HS-5 (cell line): ENCODE measurements at regions not wholly inside any gene's neighbourhood (a gene's known extent, or its start where the extent isn't known, plus 50 kb on each side); places are given as distances from the start of the nearest gene placed in this dataset.
"Not testable (repeated sequence)": the region's sequence is repeated elsewhere in the genome, so short reads cannot be mapped to it uniquely, and the experiment has no call there.

Source experiments
- DNase-seq: peaks from one replicate; pipeline ENCODE4 v3.0.0-alpha.2; 2012; ENCODE audit warnings: low read depth

DNA sequence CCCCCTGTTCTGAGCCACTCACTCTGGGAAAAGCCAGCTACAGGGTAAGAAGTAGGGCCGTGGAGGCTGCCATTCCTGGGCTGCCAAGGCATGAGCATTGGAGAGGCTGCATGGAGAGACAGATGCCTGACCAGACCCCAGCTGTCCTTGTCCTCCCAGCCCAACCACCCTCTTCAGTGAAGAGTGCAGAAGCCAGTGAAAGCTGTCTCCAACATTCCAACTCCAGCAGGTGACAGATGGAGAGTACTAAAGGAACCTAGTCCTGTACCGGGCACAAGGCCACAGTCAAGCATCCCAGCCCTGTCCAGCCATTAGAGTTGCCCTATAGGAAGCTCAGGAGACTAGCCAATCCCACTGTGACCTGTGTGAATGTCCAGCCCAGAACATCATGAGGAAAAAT lies 165.1 kb downstream of the DIRAS2 start:
- no peak for DNase-seq

DNA sequence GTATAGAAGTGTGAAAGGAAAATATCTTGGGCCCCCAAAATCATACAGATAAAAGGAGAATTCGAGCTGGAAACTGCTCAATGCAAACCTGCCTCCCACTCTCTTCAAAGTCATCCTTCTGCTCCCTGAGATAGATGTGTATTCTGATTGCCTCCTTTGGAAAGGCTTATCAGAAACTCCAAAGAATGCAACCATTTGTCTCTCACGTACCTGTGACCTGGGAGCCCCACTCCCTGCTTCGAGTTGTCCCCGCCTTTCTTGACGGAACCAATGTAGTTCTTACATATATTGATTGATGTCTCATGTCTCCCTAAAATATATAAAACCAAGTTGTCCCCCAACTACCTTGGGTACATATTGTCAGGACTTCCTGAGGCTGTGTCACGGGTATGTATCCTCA lies 163.8 kb downstream of the DIRAS2 start:
- DNase-seq: no peak

DNA sequence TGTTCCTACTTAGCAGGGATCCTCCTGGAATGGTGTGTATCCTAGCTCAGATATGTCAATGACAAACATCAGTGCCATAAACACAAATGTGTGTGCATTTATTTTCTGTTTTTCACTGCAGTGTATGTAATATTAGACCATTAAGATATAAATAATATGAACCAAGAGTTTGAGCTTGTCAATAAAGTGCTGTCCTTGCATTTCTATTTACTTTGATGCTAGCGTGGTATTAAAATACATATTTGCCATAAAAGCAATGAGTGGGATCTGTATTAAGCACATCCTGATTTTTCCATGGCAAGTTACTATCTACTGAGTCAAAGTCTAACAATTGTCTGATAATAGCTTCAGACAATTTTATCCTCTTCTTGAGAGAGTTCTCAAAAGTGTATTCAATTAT lies 157.6 kb downstream of the DIRAS2 start:
- no peak for DNase-seq

DNA sequence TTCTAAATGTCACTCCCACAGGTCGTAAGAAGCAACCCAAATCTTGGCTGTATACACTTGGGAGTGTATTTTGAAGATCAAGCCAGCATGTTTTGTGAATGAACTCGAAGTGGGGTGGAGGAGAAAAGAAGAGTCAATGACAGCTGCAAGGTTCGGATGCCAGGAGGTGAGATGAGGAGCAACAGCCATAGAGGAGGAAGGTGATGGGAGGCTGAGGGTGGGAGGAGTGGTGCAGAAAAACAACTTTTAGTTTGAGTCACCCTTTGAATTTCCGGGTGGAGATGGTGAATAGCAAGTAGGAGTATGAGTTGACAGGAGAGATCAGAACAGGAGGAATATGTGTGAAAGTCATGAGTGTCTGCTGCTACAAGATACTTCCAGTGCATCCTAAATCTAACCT lies 153.6 kb downstream of the DIRAS2 start:
- no peak for DNase-seq

DNA sequence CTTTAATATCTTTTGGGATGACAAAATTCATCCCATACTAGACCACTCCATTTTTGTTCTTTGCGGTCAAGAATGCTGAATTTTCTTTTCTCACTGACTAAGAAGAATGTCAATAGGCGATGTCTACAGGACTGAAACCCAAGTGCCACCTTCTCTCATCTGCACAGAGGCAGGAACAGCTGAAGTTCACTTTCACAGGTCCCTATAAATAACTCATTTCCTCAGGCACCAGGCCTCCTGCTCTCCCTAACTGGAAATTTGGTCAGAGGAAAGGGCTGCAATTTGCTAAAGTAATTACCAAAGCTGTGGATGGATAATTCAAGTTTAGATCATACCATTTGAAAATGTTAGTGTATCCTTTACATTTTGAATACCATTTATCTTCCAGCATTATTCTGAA lies 142.9 kb downstream of the DIRAS2 start:
- no peak for DNase-seq

DNA sequence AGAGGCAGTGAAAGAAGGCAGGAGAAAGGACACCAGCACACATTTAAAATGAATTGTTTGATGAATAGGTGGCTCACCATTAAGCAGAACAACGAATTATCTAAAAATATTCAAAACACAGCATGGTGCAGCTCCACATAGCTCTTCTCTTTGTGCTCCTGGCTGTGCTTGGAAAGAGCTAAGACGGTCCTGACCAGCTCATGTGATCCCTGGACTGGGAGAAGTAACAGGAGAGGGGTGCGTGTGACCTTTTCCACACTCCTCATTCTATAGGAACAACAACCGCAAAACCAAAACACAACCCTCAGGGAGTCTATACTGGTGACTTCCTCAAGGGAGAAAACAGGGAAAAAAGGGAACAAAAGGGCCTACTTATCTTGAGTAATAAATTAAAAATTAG lies 140.5 kb downstream of the DIRAS2 start:
- no peak for DNase-seq

DNA sequence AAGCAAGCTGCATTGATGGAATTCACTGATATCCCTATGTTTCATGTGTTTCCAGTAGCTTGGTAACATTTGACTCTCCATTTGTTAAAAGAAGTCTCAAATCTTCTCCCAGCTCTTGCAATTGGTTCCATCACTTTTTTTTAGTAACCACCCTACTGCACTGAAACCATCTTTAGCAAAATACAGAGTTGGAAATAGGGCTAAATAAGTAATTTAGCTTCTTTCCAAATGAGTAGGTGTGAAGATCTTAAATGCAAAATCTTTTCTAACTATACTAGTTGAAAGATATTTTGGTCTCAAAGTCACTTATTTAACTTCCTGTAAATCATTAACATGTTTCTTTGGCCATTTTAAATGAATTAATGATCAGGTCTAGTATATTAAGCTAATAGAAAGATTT lies 138.1 kb downstream of the DIRAS2 start:
- no peak for DNase-seq

DNA sequence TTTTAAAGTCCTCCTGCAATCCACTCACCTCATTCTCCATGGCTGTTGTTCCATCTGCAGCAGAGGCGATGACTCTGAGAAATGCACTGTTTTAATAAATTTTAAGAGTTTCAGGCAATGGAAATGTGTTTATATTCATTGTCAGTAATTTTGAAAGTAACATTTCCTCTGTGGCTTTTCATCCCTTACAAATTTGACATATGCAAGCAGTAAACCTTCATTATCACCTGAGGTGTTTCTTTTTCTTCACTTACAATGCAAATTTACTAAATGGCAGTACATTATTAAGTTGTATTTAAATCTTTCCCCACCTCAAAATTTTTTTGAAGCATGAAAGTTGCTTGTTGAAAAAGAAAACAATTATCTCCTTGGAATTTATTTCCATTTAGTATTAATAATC lies 136.9 kb downstream of the DIRAS2 start:
- no peak for DNase-seq

DNA sequence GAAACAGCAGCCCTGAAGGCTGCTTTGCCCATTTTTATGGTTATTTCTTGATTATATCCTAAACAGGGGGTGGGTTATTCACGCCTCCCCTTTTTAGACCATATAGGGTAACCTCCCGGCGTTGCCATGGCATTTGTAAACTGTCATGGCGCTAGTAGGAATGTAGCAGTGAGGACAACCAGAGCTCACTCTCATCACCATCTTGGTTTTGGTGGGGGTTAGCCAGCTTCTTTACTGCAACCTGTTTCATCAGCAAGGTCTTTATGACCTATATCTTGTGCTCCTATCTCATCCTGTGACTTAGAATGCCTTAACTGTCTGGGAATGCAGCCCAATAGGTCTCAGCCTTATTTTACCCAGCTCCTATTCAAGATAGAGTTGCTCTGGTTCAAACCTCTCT lies 136.2 kb downstream of the DIRAS2 start:
- DNase-seq: not testable (repeated sequence)

DNA sequence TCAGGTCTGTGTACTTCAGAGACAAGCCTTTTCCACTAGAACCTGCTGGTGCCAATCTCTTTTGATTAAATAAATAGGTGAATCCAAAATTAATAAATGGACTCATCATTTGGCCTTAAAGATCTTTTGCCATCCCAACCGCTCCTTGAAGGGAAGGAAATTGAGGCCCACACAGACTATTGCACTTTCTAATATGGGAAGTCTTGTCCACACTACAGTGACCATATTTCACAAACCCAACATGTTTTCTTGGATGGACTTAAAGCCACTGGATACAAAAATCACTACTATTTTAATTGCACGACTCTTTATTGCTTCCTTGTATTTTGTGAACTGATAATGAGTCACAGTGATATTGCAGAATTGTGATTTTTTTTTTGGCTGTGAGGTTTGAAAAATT lies 135.0 kb downstream of the DIRAS2 start:
- no peak for DNase-seq

DNA sequence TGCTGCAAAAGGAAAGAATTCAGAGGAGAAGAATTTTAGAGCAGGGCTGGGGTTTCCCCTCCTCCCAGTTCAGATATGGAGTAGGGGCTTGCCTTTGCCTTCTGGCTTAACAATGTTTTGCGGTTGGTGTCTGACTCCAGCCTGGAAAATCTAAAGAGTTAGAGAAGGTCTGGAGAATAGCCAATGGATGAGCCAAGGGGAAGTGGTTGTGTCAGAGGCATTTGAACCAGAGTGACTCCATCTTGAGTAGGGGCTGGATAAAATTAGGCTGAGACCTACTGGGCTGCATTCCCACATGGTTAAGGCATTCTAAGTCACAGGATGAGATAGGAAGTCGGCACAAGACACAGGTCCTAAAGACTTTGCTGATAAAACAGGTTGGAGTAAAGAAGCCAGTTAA lies 133.7 kb downstream of the DIRAS2 start:
- DNase-seq: no peak

DNA sequence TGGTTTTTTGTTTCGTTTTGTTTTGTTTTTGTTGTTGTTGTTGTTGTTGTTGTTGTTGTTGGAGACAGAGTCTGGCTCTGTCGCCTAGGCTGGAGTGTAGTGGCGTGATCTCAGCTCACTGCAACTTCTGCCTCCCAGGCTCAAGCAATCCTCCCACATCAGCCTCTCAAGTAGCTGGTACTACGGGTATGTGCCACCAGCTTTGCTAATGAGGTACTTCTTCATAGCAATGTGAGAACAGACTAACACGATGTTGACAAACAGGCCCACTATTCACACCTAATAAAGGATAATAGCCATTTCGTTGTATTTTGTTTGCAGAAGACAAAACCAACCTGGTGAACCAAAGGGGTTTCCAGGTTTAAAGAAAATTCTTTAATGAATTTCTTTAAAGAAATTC lies 130.9 kb downstream of the DIRAS2 start:
- no peak for DNase-seq

DNA sequence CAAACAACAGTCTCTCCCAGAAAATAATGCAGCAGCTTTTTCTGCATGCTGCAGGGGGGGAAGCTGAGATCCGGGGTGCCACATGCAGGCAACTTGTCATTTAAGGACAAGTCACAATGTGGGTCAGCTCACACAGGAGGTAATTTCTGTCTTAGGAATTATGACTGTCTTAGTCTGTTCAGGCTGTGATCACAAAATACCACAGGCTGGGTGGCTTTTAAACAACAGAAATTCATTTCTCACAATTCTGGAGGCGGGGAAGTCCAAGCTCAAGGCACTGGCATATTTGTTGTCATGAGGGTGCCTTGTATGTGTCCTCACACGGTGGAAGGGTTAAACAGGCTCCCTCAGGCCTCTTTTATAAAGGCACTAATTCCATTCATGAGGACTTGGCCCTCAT lies 127.7 kb downstream of the DIRAS2 start:
- DNase-seq: no peak

DNA sequence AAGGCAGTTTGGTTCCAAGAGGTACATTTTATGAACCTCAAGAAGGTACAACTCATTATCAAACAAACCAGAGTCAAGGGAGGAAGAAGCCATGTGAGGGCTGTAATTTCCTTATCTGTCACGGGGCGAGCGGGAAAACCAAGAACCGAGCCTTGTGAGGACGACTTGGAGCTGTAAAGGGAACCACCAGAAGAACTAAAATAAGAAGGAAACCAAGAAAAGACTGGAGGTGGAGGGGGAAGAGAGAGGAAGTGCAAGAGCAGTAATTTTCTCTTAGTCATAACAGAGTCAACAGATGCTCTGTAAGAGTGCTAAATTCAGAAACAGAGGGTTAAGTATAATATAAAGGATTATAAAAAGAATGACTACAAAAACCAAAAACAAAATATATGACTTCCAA lies 127.1 kb downstream of the DIRAS2 start:
- no peak for DNase-seq

DNA sequence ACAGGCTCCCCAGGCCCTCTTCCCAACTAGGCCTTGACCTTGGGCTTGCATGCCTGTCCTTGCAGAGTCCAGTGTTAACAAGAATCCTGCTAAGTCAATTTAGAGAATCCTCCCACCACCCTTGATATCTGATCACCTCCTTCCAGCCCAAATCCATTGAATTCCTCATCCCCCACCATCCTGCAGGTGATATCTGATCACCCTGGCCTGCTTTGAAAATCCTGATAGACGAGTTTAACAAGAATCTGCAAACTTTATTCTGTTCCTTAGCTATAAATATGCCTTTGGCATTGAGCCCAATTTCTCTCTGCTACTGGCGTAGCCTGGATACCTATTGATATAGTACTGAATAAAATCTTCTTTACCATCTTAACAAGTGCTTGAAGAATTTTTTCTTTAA lies 125.5 kb downstream of the DIRAS2 start:
- DNase-seq: no peak

DNA sequence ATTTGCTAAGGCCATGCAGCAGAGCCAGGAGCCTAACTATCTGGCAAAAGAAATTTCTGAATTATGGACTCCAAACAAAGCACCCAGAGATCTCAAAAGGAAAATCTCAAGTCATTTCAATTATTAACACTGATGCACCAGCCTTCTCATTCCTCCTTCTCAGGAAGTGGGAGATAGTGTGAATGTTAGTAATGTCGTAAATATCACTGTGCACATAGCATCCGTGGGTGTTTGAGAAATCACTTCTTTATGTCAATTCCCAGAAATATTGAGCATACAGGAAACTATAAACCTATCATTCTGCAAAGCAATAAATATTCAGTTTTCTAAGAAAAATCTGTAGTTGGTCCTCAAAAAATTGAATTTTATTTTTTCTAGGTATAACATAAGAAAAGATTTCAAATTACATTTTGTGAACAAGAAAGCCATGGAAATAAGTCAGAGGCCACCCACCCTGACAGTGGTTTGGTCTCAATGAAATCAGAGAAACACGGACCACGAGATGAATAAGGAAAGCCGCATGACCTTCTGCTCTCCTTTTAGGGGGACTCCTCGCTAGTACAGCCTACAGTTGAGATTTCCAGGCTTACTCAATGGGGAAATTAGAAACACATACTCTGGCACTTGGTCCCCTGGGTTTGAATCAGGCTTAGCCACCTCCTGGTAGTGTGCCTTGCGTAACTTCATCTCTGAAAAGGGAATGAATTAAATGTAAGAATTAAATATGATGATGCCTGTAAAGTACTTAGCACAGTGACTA lies 120.6 kb downstream of the DIRAS2 start:
- DNase-seq: no peak

DNA sequence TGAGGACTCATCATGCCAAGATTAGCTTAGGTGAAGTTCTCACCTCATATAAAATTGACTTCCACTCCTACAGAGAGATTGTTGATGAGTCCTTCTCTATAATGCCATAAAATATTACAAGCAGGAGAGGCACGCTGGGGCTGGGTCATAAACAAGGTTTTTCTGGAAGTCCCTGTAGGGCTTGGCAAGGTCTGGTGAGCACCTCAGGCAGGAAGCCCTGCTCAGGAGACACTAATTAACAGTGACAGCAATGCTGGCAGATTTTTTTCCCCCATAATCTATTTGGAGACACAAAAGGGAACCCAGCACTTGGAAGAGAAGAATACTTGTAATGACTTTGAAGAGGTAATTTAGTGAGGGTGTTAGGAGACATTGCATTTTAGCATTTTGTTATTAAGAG lies 118.7 kb downstream of the DIRAS2 start:
- no peak for DNase-seq

DNA sequence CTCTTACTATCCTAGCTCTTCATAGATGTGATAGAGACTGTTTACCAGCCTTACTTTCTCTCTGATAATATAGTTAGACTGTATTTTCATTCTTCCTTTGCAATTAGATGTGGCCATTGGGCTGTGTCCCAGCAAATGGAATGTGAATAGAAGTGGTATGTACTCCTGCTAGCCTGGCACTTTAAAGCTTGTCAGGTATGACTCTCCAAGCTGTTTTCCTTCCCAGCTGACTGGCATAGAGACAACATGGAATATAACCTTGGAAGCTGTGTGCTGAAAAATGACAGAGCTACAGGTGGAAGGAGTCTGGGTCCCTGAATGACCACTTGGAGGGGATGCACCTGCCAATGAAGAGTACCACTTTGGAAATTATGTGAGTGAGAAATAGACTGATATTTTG lies 116.2 kb downstream of the DIRAS2 start:
- no peak for DNase-seq

DNA sequence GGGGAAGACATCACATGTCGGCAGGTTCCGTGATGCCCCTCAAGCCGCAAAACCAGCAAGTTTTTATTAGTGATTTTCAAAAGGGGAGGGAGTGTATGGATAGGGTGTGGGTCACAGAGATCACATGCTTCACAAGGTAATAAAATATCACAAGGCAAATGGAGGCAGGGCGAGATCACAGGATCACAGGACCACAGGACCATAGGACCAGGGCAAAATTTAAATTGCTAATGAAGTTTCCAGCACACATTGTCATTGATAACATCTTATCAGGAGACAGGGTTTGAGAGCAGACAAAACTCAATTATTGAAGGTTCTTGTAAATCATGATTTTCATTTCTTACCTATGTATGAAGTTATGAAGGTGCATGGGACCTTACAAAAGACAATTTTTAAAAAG lies 106.5 kb downstream of the DIRAS2 start:
- DNase-seq: not testable (repeated sequence)

DNA sequence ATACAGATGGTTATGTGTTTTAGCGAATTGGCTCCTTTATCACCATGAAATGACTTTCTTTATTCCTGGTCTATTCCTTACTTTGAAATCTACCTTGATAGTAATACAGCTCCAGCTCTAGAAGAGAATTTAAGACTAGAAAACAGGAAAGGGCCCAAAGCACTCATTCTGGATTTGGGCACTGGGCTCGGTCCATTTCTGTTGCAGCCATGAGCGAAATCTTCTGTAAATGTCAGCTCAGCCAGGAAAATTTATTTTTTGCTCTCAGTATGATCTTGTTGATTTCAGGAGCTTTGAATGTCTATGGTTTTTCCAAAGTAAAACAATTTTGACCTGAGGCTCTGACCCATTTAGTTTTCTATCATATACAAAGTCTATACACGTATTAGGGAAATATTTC lies 104.1 kb downstream of the DIRAS2 start:
- no peak for DNase-seq

DNA sequence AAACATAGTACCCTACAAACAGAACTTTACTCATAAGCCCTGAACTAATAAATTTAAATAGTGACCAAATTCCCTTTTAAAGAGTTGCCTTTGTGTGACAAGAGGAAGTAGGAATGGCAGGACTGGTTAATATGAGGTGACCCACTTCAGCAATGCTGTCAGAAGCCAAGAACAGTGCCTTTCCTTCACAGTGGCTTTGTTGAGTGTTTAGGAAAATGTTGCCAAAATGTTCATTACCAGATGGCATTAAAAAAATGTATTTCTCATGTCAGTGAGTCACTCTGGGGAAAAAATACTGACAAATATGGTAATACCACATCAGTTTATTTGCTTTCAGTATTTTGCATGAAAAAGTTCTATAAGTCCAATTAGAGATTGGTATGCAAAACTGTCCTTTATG lies 103.3 kb downstream of the DIRAS2 start:
- DNase-seq: no peak

DNA sequence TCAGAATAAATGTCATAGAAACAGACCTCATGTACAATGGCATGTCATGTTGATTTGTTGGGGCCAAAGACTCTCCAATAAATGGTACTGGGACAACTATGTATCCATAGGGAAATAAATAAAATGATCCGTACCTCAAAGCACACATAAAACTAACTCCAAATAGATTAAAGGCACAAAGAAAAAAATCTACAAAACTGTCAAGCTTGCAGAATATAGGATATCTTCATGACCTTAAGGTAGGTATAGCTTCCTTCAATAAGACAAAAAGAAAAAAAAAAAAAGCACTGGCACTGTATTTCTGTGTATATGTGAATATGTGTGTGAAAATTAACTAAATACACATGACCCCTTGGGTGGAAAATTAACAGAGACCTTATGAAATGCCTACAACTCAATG lies 101.9 kb downstream of the DIRAS2 start:
- no peak for DNase-seq

DNA sequence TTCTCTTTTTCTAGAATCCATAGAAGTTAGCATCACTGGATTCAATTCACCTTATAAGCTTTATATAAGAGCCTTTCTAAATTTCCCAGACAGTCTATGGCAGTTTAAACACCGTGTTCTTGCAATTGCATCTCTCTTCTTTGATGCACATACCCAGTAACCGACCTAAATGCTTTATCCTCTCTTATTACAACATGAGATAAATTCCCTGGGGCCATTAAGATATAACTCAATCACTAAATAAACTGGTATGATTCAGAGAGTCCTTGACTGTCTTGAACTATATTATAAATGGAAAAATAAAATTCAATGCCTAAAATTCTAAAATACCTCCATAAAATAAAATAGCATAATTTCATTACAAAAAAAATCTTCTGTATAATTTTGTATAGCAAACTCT lies 98.1 kb downstream of the DIRAS2 start:
- no peak for DNase-seq

DNA sequence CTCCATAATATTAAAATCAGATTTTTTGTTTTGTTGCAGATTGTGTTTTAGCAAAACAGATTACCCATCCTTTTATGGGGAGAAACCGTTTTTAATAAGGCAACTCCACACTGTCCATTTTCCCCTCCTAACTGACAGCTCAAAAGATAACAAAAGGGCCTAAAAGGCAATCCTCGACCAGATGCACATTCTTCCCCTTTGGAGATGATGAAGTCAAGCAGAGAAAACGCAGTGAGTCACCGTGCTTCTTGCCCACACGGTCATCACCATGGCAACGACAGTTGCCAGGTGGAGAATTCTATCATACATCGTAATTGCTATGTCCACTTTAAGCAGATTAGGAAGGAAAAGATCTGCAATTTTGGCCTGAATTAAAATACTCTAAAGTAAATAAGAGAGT lies 96.4 kb downstream of the DIRAS2 start:
- DNase-seq: peak; percentile 92

DNA sequence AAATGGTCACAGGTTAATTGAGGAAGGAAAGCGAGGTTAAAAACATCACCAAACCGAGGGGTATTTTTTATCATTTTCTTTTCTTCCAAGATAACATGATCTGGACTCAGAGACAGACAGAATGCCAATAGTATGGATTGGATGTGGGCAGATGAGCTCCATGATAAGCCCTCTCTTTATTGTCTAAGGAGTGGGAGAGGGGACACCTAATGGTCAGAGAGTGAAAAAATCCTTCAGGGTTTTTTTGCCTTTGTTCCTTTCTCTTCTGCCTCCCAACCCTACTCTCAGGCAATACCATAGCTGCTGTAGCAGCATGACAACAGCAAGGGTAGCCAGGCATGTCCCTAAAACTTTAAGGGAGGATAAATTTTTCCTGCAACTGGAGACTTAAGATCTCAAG lies 94.7 kb downstream of the DIRAS2 start:
- DNase-seq: no peak
